A673 (cell line): ENCODE measurements at regions not wholly inside any gene's neighbourhood (a gene's known extent, or its start where the extent isn't known, plus 50 kb on each side); places are given as distances from the start of the nearest gene placed in this dataset.

Source experiments
- EZH2 ChIP-seq: fragments of 200-600 bp; sonication (generic); IDR thresholded peaks from 2 replicates; pipeline ENCODE4 v1.6.1; 2017; ENCODE audit warnings: borderline replicate concordance, low read depth, mild to moderate bottlenecking, mixed read lengths, antibody characterized with exemption, low read length; ENCODE audit not compliant: poor library complexity, severe bottlenecking
- TF ChIP-seq, protein P1 (sequence below): fragments of 300-800, 200-600 bp; sonication (generic); conservative IDR thresholded peaks from 2 replicates; pipeline ENCODE4 v1.5.1; 2017; ENCODE audit warnings: low read depth, mild to moderate bottlenecking, antibody characterized with exemption, low read length, moderate library complexity, mixed read lengths

DNA sequence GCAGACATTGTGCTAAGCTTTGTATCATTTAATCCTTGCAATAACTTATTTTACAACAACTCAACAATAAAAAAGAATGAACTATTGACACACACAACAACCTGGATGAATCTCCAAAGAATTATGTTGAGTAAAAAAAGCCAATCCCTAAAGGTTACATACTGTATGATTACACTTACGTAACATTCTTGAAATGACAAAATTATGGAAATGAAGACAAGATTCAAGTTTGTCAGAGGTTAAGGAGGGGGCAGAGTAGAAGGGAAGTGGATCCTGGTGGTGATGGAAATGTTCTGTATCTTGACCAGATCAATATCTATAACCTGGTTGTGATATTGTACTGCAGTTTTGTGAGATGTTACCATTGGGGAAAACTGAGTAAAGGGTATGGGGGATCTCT lies 63.2 kb upstream of the LMNTD1 start:
- TF ChIP-seq EZH2, result no peak
- TF ChIP-seq, protein P1, sequence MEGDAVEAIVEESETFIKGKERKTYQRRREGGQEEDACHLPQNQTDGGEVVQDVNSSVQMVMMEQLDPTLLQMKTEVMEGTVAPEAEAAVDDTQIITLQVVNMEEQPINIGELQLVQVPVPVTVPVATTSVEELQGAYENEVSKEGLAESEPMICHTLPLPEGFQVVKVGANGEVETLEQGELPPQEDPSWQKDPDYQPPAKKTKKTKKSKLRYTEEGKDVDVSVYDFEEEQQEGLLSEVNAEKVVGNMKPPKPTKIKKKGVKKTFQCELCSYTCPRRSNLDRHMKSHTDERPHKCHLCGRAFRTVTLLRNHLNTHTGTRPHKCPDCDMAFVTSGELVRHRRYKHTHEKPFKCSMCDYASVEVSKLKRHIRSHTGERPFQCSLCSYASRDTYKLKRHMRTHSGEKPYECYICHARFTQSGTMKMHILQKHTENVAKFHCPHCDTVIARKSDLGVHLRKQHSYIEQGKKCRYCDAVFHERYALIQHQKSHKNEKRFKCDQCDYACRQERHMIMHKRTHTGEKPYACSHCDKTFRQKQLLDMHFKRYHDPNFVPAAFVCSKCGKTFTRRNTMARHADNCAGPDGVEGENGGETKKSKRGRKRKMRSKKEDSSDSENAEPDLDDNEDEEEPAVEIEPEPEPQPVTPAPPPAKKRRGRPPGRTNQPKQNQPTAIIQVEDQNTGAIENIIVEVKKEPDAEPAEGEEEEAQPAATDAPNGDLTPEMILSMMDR, result no peak
